Adipocyte (in vitro differentiated cells): ENCODE measurements at regions not wholly inside any gene's neighbourhood (a gene's known extent, or its start where the extent isn't known, plus 50 kb on each side); places are given as distances from the start of the nearest gene placed in this dataset.
"Not testable (repeated sequence)": the region's sequence is repeated elsewhere in the genome, so short reads cannot be mapped to it uniquely, and the experiment has no call there.

ENCODE experiments used
- DNase-seq: peaks from one replicate; pipeline ENCODE4 v3.0.0-alpha.2; 2015; ENCODE audit warnings: low read depth
- H3K27me3 ChIP-seq: replicated peaks from 2 replicates; pipeline ENCODE4 v1.7.0; 2013; ENCODE audit warnings: mild to moderate bottlenecking, low read length, moderate library complexity; ENCODE audit not compliant: control insufficient read depth, insufficient read depth
- H3K36me3 ChIP-seq: 2 replicates; pipeline ENCODE4 v1.7.0; 2013; ENCODE audit warnings: low read length, mild to moderate bottlenecking, moderate library complexity; ENCODE audit not compliant: control insufficient read depth, insufficient read depth, severe bottlenecking
- H3K4me1 ChIP-seq: 2 replicates; pipeline ENCODE4 v1.7.0; 2013; ENCODE audit warnings: mild to moderate bottlenecking, low read length, moderate library complexity; ENCODE audit not compliant: control insufficient read depth, insufficient read depth
- H3K4me3 ChIP-seq: 2 replicates; pipeline ENCODE4 v1.7.0; 2013; ENCODE audit warnings: mild to moderate bottlenecking, low read length, moderate library complexity
- H3K9ac ChIP-seq: 2 replicates; pipeline ENCODE4 v1.7.0; 2013; ENCODE audit warnings: mild to moderate bottlenecking, low read length, moderate library complexity
- H3K9me3 ChIP-seq: 2 replicates; pipeline ENCODE4 v1.7.0; 2013; ENCODE audit warnings: mild to moderate bottlenecking, low read length, moderate library complexity; ENCODE audit not compliant: control insufficient read depth

DNA sequence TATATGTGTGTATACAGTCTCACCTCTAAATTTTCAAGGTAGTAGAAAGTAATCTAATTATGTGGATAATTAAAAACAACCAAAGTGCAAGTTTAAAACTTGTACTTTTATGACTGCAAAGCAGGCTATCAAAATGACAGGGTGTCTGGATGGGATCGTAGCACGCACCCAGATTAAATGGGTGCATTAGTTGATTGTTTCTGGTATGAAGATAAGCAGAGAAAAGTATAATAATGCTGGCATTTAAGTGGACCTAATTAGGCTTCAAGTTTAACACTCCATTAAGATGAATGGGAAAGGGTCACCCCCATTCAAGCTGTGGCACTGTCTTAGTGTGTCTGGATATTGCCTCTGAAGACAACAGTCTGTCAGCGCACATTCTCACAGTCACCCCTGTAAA lies 124.6 kb upstream of the ZEB2 start:
- Histone ChIP-seq H3K9ac (no peak overlapping the region), H3K4me1 (peaks cover 15% of the 10 kb centered on the region), H3K36me3 (no peaks in the 10 kb centered on the region), H3K27me3 (no peaks in the 10 kb centered on the region), H3K4me3 (no peak overlapping the region), H3K9me3 (no peaks in the 10 kb centered on the region)
- no peak for DNase-seq

DNA sequence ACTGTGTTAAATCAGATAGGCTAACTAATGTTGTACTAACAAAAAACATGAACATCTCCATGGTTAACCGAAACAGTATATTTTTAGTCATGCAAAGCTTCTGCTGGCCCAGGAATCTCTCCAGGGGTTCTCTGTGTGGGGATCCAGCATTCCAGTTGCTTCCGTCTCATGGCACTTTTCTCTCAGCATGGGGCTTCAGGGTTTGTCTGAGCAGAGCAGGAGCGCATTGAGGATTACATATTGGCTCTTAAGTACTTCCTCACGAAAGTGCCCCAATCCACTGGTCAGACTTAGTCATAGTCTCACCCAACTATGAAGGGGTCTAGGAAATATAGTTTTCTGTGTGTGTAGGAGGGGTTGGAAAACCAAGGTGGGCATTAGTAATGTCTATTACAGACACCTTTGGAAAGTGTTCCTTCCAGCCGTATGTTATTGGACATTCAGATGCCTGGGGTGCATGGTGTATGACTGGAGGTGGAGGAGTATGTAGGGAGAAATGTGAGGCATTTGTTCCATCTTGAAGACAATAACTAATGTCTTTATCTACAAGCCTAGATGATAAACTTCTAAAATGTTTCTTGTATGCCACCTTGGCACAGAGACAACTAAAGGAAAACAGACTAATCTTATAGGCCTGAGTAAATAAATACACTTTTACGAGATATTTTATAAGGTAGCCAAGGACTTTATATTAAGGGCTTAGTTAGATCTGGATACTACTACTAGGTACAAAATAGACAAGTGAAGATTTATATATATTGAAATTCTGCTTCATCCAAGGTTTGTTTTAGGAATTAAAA lies 123.8 kb upstream of the ZEB2 start:
- peak; percentile 3 for DNase-seq
- H3K36me3 ChIP-seq = no peaks in the 10 kb centered on the region
- peaks cover 15% of the 10 kb centered on the region for H3K4me1 ChIP-seq
- H3K9me3 ChIP-seq = no peaks in the 10 kb centered on the region
- H3K27me3 ChIP-seq = no peaks in the 10 kb centered on the region
- H3K4me3 ChIP-seq = no peak overlapping the region
- H3K9ac ChIP-seq = no peak overlapping the region

DNA sequence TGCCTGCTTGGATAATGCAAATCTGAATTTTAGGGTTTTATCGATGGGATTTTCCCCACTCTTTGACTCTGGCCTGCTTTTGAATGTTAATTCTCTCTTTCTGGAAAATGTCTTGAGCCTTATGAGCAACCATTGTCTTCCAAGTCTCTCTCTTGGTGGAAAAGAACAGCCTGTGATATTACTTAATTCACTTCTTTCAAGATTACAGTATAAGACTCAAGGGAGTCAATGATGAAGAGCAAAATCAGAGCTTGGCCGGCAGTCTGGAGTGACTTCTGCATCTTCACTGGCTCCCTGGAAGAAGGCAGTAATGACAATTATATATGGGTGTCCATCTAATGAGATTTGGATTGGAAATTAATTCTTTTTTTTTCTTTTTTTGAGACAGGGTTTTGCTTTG lies 122.9 kb upstream of the ZEB2 start:
- DNase-seq = no peak
- Histone ChIP-seq H3K27me3 (no peaks in the 10 kb centered on the region), H3K9me3 (no peaks in the 10 kb centered on the region), H3K4me1 (peaks cover 15% of the 10 kb centered on the region), H3K9ac (no peak overlapping the region), H3K36me3 (no peaks in the 10 kb centered on the region), H3K4me3 (no peak overlapping the region)

DNA sequence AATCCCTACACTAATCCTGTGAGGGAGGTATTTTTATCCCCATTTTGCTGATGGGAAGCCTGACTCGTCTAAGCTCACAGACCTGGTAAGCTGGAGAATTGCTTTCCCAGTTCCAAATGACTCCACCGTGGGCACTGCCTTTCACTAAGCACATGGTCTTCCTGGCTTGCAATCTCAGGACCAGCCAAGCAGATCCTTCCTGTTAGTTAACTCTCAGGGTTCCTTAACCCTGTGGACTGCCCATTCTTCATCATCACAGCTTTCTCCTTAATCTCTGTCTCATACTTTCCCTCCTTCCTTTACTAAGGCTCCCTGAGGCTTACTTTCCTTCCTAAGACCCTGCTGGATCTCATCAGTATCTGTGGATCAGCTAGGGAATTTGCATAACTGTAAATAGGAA lies 122.2 kb upstream of the ZEB2 start:
- DNase-seq = no peak
- Histone ChIP-seq H3K4me3 (no peak overlapping the region), H3K9ac (no peak overlapping the region), H3K4me1 (peaks cover 15% of the 10 kb centered on the region), H3K27me3 (no peaks in the 10 kb centered on the region), H3K9me3 (no peaks in the 10 kb centered on the region), H3K36me3 (no peaks in the 10 kb centered on the region)

DNA sequence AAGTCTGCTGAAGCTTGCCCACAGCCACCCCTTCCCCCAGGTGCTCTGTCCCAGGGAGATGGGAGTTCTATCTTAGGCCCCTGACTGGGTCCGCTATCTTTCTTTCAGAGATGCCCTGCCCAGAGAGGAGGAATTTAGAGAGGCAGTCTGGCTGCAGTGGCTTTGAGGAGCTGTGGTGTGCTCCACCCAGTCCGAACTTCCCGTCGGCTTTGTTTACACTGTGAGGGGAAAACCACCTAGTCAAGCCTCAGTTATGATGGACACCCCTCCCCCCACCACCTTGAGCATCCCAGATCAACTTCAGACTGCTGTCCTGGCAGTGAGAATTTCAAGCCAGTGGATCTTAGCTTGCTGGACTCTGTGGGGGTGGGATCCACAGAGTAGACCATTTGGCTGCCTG lies 118.3 kb upstream of the ZEB2 start:
- not testable (repeated sequence) for H3K9ac ChIP-seq, H3K36me3 ChIP-seq, H3K4me3 ChIP-seq, H3K27me3 ChIP-seq, DNase-seq, H3K9me3 ChIP-seq
- peaks cover 11% of the 10 kb centered on the region for H3K4me1 ChIP-seq

DNA sequence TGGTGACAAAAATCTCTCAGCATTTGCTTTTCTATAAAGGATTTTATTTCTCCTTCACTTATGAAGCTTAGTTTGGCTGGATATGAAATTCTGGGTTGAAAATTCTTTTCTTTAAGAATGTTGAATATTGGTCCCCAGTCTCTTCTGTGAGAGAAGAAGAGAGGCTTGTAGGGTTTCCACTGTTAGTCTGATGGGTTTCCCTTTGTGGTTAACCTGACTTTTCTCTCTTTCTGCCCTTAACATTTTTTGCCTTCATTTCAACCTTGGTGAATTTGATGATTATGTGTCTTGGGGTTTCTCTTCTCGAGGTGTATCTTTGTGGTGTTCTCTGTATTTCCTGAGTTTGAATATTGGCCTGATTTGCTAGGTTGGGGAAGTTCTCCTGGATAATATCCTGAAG lies 116.9 kb upstream of the ZEB2 start:
- H3K4me1 ChIP-seq, H3K27me3 ChIP-seq, H3K9me3 ChIP-seq, DNase-seq, H3K36me3 ChIP-seq, H3K4me3 ChIP-seq, H3K9ac ChIP-seq: not testable (repeated sequence)

DNA sequence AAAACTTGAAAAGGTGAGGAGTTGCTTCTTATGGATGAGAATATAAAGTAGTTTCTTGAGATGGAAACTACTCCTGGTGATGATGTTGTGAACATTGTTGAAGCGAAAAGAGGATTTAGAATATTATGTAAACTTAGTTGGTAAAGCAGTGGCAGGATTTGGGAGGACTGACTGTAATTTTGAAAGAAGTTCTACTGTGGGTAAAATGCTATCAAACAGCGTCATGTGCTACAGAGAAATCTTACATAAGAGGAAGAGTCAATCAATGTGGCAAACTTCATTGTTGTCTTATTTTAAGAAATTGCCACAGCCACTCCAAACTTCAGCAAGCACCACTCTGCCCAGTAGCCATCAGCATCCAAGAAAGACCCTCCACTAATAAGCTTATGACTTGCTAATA lies 112.9 kb upstream of the ZEB2 start:
- H3K9me3 ChIP-seq = peaks cover 5% of the 10 kb centered on the region
- no peaks in the 10 kb centered on the region for H3K36me3 ChIP-seq
- DNase-seq = no peak
- peaks cover 9% of the 10 kb centered on the region for H3K4me1 ChIP-seq
- no peak overlapping the region for H3K9ac ChIP-seq
- no peaks in the 10 kb centered on the region for H3K27me3 ChIP-seq
- no peak overlapping the region for H3K4me3 ChIP-seq

DNA sequence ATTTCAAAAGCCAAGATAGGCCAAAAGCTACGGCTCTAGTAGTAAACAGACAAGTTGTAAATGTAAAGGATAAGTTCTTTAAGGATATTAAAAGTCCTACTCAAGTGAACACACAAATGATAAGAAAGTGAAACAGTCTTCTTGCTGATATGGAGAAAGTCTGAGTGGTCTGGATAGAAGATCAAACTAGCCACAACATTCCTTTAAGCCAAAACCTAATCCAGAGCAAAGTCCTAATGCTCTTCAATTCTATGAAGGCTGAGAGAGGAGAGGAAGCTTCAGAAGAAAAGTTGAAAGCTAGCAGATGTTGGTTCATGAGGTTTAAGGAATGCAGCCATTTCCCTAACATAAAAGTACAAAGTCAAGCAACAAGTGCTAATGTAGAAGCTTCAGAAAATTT lies 111.7 kb upstream of the ZEB2 start:
- H3K27me3 ChIP-seq = no peaks in the 10 kb centered on the region
- no peak overlapping the region for H3K4me3 ChIP-seq
- H3K9me3 ChIP-seq = peaks cover 5% of the 10 kb centered on the region
- H3K4me1 ChIP-seq = peaks cover 9% of the 10 kb centered on the region
- no peak overlapping the region for H3K9ac ChIP-seq
- H3K36me3 ChIP-seq = no peaks in the 10 kb centered on the region
- no peak for DNase-seq

DNA sequence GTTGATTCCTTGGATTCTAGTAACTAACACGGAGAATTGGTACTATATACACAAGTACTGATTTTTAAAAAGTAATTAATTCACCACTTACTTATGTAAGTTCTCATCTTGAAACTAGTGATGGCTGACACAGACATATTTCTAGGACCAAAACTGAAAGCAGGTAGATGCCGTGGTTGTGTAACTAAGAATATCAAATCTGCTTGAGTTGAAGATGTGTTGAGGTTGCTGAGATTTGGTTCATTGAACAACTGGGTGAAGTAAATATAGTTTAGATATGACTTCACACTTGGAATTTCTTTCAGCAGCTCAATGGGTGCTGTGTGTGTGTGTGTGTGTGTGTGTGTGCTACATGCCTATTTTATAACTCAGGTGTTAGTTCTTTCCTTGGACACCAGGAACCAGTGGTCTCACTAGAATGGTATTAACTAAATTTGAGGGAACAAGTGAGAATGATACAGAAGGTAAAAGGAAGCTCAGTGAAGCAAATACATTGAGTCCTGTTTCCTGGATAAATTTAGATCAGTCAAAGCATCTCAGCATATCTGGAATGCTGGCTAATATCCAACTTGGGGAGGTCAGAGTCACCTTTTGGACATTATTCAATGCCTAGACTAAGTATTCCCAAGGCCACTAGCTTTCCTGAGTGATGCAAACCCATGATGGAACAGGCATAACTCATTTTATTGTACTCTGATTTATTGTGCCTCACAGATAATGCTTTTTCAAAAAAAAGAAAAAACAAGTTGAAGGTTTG lies 110.7 kb upstream of the ZEB2 start:
- H3K36me3 ChIP-seq = no peaks in the 10 kb centered on the region
- no peaks in the 10 kb centered on the region for H3K27me3 ChIP-seq
- H3K4me3 ChIP-seq = no peak overlapping the region
- peaks cover under 1% of the 10 kb centered on the region for H3K9me3 ChIP-seq
- DNase-seq = no peak
- peaks cover 9% of the 10 kb centered on the region for H3K4me1 ChIP-seq
- H3K9ac ChIP-seq = no peak overlapping the region

DNA sequence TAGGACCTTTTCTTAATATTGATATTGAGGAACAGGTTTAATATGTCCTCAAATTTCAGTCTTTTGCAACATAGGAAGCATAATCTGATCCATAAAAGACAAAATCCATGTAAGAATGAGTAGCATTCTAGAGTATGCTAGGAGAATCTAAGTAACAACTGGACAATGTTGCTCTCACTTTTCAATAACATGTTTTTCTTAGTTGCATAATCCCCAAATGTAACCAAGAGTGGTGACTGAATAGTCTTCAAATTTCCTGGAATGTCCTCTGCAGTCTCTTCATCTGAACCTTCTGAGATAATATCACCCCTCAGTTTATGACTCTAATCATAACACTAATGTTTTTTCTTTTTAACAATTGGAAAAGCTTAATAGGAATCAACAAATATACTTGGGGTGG lies 110.0 kb upstream of the ZEB2 start:
- no peaks in the 10 kb centered on the region for H3K27me3 ChIP-seq
- no peak overlapping the region for H3K9ac ChIP-seq

DNA sequence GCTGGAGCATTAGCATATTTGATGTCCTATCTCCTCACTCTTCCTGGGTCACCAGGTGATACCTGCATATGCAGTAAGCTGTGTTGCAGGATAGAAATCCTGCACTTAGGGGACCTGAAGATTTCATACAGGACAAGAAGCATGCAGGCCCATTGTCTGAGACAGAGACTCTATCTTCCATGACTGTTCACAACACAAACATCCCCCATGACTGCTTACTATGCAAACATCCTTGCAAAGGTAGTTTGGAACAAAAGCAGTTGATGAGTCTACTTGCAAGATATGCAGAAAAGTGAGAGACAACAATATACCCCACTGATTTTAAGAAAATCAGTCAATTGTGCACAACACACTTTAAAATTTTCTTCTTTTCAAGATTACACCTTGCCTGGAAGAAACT lies 108.6 kb upstream of the ZEB2 start:
- no peaks in the 10 kb centered on the region for H3K9me3 ChIP-seq
- no peak overlapping the region for H3K4me3 ChIP-seq
- no peaks in the 10 kb centered on the region for H3K36me3 ChIP-seq
- peaks cover 9% of the 10 kb centered on the region for H3K4me1 ChIP-seq
- H3K9ac ChIP-seq = no peak overlapping the region
- no peaks in the 10 kb centered on the region for H3K27me3 ChIP-seq
- DNase-seq = no peak

More for the DNA sequence above, 110.0 kb upstream of the ZEB2 start:
- Histone ChIP-seq H3K36me3 (no peaks in the 10 kb centered on the region), H3K4me3 (no peak overlapping the region), H3K4me1 (peaks cover 9% of the 10 kb centered on the region), H3K9me3 (no peaks in the 10 kb centered on the region)
- DNase-seq = peak; percentile 44
